HG02938 (cell line): ENCODE measurements at regions not wholly inside any gene's neighbourhood (a gene's known extent, or its start where the extent isn't known, plus 50 kb on each side); places are given as distances from the start of the nearest gene placed in this dataset.

Experiments used
- ATAC-seq: cut with Tn5 transposase; IDR thresholded peaks from one replicate; pipeline ENCODE4 v1.9.1; 2021; ENCODE audit warnings: mild to moderate bottlenecking, moderate library complexity; ENCODE audit not compliant: unreplicated experiment

DNA sequence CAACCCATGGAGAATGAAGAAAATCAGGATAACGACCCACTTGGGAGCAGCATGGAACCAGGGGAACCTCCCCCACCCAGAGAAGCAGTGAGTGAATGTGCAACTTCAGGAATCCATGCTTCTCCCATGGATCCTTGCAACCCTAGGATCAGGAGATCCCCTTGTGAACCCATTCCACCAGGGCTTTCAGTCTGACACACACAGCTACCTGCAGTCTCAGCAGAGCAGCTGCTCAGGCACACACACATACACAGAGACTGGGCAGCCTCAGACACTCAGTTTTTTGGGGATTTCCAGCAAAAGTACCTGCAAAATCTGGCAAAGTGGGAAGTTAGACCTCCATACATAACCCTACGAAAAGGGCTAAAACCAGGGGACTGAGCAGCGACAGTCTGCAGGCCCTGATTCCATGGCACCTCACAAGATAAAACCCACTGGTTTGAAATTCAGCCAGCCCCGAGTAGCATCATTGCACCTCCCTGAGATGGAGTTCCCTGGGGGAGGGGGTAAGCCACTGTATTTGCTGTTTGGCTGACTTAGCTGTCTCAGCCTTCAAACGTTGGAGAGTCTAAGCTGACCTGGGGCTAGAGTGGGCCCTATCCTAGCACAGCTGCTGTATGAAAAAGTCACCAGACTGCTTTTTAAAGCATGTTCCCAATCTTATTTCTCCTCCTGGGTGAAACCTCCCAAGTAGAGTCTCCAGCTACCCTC lies 737.5 kb upstream of the NDST4 start:
- peak; percentile 45 for ATAC-seq

DNA sequence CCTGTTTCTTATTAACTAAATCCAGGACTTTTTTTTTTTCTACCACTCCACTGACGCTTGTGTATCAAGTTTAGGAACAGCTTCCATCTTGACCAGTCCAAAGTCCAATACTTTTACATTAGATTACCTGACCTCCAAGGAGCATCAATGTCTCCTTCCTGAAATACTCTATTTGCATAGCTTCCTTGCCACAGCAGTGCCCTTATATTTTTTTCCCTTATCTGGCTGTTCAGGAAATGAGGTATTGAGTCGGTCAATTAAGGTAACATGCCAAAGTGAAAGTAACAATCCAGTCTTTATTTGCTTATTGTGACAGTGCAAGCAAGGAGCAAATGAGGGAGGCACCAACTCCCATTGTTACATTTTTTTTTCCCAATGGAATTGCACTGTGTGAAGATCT lies 730.8 kb upstream of the NDST4 start:
- no peak for ATAC-seq

DNA sequence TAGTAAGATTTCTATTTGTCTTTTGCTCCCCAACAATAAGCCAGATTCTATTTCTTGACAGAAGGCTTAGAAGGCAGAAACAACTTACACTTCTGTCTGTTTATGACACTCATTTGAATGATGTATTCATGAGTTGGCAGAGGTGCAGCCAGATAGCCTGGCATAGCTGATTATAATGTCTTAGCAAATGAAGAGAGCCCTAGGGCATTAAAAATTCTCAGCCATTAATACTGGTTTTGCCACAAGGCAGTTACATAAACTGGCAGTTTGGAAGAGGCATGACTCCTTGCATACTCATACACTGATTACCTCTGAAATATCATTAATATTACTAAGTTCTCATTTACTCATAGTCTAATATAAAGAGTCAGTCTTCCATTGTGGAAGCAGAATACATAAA lies 728.5 kb upstream of the NDST4 start:
- ATAC-seq, result no peak

DNA sequence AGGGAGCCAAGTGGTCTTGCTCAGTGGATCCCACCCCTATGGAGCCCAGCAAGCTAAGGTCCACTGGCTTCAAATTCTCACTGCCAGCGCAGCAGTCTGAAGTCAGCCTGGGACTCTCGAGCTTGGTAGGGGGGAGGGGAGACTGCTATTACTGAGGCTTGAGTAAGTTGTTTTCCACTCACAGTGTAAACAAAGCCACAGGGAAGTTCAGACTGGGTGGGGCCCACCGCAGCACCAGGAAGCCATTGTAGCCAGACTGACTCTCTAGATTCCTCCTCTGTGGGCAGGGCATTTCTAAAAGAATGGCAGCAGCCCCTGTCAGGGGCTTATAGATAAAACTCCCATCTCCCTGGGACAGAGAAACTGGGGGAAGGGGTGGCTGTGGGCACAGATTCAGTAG lies 721.0 kb upstream of the NDST4 start:
- ATAC-seq, result no peak

DNA sequence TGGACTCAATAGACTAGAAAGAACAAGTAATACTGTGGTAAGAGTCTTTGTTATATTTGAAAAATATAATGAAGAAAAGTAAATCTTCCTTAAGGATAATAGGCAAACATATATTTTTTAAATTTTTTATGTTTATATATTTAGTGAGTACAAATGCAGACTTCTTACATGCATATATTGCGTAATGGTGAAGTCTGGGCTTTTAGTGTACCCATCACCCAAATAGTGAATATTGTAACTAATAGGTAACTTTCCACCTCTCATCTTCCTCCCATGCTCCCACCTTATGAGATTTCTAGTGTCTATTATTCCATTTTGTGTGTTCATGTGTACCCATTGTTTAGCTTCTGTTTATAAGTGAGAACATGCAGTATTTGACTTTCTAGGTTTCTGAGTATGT lies 711.2 kb upstream of the NDST4 start:
- ATAC-seq, result no peak

DNA sequence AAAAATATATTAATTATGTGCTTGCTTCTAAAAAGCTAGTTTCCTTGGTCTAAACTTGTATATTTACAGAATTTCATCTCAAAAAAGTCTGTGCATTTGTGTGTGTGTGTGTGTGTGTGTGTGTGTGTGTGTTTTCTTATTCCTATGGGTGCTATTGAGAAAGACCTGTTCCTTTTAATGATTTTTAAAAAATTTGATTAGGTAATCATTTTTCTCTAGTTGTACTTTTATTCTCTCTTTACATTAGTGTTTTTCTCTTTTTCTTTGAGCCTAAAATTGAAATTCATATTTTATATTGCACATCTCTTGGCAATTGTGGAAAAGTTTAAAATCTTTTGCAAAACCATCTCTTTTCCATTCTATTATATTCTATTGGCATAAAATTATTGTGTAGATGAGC lies 690.4 kb upstream of the NDST4 start:
- ATAC-seq, result no peak

DNA sequence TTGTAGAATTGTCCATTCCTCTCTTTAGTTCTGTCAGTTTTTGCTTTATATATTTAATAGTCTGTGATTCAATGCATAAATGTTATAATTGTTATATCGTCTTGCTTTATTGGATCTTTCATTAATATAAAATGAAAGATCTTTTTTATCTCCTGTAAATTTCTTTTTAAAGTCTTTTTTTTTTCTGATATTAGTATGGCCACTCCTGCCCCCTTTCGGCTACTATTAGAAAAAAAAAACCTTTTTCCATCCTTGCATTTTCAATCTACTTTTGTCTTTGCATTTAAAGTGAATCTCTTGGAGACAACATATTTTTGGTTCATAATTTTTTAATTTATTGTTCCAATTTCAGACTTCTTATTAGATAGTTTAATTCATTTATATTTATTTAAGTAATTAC lies 677.4 kb upstream of the NDST4 start:
- ATAC-seq, result no peak

DNA sequence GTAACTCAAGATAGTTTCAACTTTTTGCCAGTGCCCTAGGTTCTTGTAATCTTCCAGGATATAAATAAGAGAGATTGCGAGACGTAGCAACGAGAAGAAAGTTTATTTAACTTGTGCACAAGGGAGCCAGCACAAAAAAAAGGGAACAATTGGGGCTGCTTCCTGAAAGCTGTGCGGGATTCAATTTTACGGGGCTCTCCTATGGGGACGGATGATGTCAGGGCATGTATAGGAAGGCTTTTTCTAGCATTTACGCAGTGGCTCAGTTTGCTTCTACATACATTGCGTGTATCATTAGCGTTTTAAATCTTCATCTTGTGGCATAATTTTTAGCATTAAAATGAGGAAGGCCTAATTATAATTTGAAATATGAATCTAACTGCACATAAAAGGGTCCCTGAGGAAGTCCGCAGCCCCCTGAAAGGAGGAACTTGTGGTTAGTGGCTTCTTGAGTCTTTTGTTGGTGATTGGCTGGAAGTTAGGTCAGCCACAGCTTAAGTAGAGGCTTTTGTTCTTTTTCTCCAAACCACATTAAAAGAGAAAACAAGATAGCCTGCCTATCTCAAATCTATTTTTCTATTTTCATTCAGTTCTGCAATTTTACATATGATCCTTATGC lies 668.2 kb upstream of the NDST4 start:
- ATAC-seq, result peak; percentile 38

DNA sequence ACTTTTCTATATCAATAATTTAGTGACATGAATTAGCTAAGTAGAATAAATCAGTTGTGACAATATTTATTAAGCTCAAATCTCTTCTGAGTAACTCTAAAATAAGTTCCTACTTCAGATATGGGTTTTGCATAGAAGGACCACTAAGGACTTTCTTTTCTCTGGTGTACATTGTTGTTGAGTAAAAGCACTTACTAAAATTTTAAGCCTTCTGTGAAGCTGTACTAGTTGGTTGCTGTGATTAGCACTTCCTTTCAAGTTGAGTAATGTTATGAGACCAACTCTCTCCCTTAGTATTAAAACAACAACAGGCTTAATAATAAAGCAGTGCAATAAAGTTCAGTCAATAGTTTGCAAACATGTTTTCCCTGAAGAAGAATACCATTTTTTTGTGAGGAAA lies 667.4 kb upstream of the NDST4 start:
- ATAC-seq, result peak; percentile 93

DNA sequence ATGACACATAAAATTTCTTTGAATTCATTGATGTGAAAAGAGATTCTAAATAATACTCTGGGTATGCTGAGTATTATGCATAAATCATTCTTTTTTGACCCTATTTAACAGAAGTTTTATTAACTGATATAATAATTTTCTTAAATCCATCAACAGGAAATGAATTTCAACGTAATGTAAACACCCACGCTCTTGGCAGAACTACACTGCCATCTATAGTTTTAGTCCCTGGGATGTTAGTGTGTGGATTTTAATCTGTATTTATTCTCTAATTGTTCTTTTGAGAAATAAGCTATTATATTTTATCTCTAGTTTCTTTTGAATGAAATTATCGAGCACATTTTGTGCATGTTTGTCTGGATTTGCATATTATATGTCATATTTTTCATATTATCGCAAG lies 666.8 kb upstream of the NDST4 start:
- ATAC-seq, result no peak

DNA sequence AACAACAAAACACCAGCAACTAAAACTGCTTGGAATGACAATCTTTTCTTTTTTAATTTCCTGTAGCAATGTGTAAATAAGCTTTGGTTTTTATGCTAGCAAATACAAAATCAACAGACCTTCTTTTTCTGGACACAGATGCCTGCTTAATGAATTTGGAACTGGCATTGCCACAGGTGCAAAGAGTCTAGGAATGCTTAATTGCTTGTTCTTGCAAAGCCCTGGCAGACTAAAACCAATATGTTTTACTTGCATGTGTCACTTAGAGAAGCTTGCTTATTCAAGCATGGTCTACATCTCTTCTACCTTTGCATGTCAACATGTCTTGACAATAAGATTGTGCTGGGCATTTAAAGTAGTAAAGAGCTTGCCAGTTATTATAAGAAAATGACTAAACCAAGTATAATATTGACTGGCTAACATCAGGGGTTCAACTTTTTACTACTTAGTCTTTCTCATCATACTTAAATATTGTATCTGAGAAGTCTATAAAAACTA lies 656.7 kb upstream of the NDST4 start:
- no peak for ATAC-seq

DNA sequence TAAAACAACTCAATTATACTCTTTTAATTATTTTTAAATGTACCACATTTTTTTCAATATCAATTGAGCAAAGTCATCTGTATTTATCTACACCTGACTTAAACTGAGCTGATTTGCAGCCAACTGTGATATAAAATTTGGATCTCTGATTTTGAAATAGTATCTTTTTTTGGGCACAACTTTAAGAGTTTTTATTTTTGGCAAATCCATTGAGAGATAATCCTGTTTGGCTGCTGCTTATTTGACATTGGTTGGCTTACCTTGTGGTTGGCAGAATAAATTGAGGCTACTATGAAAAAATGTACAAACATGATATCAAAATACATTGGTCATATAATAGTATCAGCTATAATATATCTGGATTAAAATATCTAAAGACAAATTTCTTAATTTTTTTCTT lies 656.0 kb upstream of the NDST4 start:
- ATAC-seq, result no peak

DNA sequence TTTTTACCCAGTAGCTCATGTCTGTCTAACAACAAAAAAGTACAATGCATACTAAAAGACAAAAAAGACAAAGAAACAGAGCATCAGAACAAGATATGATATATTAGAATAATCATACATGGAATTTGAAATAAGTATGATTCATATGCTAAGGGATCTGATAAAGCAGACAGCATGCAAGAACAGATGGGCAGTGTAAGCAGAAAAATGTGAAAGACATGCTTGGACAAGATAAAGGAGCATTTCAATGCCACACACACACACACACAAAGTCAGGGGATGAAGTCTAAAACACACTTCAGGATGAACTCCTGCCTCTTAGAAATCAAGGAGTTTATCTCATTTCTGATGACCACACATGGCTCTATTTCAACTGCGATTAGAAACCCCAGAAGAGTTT lies 649.6 kb upstream of the NDST4 start:
- ATAC-seq, result no peak

DNA sequence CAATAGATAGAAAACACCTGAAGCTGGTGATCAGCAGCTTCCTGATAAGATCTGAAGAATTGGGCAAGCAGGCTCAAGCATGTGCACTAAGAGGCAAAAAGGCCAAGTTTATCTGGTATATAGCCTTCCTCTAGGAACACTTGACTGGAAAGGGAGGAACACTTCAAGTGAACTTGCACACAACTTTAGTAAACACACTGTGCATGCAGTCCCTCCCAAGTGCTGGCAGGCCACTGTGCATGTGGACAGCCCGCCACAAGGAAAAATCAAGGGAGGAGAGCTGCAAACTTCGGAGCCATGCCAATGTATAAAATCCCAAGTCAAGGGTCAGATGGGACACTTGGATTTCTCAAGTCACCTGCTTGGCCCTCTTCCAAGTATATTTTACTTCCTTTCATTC lies 645.8 kb upstream of the NDST4 start:
- no peak for ATAC-seq

DNA sequence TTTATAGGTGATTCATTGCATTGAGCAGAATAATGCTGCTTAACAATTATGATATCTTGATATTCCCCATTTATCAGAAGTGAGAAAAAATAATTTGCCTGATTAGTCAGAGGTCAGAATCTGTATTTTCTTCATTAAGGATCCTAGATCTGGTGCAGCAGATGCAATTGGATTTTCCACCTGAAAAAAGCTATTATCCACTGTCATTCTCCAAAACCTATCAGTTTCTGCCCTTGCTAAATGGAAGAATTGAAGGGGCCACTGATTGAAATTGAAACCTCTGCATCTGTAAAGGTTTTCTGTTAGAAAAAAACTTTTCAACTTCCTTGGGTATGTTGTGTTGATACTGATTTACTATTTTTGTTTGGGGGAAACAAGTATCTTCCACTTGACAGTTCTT lies 636.0 kb upstream of the NDST4 start:
- no peak for ATAC-seq

DNA sequence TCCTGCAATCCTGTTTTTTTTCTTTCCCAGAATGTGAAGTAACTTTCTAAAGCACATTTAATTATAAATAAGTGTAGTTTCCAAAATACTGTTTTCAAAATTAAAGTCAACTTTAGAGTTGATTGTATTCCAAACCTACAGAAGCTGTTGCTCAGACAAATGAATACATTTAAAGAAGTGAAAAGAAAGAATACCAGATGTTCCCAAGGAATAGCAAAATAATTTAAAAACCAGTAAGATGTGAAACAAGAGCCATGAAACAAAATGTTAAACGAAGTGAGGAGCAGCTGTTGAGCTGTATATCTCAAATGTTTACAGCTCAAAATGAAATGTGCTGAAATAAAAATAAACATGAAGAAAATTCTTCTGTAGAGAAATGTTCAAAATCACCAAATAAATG lies 627.4 kb upstream of the NDST4 start:
- ATAC-seq, result no peak

DNA sequence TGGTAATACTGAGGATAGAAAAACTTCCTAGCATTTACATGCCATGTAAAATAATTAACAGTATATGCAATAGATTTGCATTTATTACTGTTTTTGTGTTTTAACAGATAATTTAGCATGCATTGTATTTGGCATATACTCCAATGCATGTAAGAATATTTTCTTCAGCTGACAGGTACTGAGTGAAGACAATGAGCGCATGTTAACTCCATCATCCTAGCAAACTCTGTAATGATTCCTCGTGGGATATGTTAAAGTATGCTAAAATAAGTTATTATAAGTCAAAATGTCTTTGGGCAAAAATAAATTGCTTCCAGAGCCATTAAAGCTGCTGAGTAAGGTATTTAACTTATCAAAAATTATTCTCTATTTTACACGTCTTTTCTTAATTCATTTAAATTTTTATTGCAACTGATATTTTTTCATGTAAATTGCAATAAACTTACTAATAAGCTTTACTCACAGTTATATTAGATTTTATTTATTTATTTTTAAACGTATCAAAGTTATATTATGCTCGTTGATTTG lies 616.4 kb upstream of the NDST4 start:
- no peak for ATAC-seq

DNA sequence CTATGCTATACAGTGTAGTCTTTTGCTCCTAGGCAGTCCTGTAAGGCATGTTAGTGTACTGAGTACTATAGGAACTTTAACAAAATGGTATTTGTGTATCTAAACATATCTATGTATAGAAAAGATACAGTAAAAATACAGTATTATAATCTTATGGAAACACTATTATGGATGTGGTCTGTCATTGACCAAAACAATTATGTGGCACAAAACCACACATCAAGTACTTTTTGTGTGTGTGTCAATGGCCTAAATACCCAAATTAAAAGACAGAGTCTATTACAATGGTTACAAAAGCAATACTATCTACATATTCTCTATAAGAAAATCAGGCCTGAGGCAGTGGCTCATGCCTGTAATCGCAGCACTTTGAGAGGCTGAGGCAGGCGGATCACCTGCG lies 610.2 kb upstream of the NDST4 start:
- no peak for ATAC-seq

DNA sequence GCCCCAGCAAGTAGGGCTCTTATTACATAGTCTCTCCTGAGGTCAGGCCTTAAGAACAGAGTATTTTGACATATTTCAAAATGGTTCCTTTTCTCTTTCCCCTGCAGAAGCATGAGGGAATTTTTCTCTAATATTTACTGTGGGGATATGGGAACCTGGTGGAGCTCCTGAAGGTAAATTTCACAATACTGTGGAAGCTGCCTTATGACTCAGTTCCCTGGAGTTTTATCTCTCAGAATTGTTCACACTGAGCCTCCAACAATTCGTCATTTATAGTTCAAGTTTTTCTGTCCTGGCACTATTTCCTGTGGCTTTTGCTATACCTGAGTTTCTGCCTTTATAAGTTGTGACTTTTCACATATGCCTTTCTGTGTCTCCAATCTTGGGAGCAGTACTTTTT lies 607.2 kb upstream of the NDST4 start:
- no peak for ATAC-seq

DNA sequence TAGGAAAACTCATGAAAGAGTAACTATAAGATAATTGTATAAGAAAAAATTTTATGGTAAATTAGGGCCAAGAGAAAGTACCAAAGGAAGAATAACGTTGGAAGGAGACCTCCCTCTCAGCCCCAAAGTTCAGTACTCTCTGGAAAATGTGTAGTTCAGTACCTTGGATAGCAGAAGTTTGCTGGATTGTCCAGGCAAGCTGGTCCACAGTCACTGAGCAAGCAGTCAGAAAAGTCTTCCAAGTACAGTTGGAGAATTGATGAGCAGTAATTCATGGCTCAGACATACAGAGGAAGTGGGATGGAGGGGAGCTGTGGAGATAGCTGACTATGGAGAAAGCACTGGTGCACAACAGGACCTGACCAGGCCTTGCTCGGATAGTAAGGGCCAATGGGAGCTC lies 598.2 kb upstream of the NDST4 start:
- no peak for ATAC-seq

DNA sequence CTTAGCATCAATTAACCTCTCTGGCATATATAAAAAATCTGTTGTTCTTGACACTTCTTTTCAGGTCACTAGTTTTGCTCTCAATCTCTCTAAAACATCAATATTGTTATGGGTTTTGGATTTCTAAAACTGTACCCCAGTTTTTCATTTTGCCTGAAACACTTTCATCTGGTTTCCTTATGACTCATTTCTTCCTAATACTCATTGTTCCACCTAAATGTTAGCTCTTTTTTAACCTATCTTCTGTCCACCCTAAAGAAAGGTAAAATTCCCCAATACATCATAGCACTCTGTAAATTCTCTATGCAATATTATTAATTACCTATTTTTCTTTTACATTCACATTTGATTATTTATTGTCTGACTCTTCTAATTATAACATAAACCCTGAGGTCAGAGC lies 575.5 kb upstream of the NDST4 start:
- no peak for ATAC-seq

DNA sequence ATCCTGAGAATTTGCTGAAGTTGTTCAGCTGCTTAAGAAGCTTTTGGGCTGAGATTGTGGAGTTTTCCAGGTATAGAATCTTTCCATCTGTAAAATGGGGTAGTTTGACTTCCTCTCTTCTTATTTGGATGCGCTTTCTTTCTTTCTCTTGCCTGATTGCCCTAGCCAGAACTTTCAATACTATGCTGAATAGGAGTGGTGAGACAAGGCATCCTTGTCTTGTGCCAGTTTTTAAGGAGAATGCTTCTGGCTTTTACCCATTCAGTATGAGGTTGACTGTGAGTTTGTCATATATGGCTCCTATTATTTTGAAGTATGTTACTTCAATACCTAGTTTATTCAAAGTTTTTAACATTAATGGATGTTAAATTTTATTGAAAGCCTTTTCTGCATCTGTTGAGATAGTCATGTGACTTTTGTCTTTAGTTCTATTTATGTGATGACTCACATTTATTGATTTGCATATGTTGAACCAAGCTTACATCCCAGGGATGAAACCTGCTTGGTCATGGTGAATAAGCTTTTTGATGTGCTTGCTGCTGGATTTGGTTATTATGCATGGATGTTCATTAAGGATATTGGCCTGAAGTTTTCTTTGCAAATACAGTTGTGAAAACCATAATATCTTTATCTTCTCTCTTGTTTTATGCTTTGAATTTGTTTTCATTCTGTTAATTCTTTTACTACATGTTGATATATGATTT lies 573.8 kb upstream of the NDST4 start:
- ATAC-seq, result no peak
